GM18861 (cell line): ENCODE measurements at regions not wholly inside any gene's neighbourhood (a gene's known extent, or its start where the extent isn't known, plus 50 kb on each side); places are given as distances from the start of the nearest gene placed in this dataset.
"Not testable (repeated sequence)": the region's sequence is repeated elsewhere in the genome, so short reads cannot be mapped to it uniquely, and the experiment has no call there.

Experiments
- ATAC-seq: cut with Tn5 transposase; IDR thresholded peaks from one replicate; pipeline ENCODE4 v1.9.1; 2021; ENCODE audit not compliant: unreplicated experiment

- not testable (repeated sequence) for ATAC-seq
These were observed 2829.6 kb downstream of the RPIA start for GRCh38 chr2:91520972-91521535.

GRCh38 chr2:91521944-91522343, 2830.5 kb downstream of the RPIA start:
- ATAC-seq, result not testable (repeated sequence)

- ATAC-seq, result not testable (repeated sequence)
These were observed 2831.4 kb downstream of the RPIA start for GRCh38 chr2:91522877-91523276.

GRCh38 chr2:91523751-91524150, 2832.3 kb downstream of the RPIA start:
- not testable (repeated sequence) for ATAC-seq

GRCh38 chr2:91525587-91525986, 2834.1 kb downstream of the RPIA start:
- ATAC-seq, result not testable (repeated sequence)

GRCh38 chr2:91526083-91526482, 2834.6 kb downstream of the RPIA start:
- ATAC-seq, result not testable (repeated sequence)

GRCh38 chr2:91527056-91527455, 2835.6 kb downstream of the RPIA start:
- not testable (repeated sequence) for ATAC-seq

- ATAC-seq, result not testable (repeated sequence)
These were observed 2836.1 kb downstream of the RPIA start for GRCh38 chr2:91527491-91528031.

- not testable (repeated sequence) for ATAC-seq
These were observed 2836.9 kb downstream of the RPIA start for GRCh38 chr2:91528361-91528760.

- not testable (repeated sequence) for ATAC-seq
These were observed 2844.6 kb downstream of the RPIA start for GRCh38 chr2:91536109-91536508.

GRCh38 chr2:91536549-91537263, 2845.2 kb downstream of the RPIA start:
- ATAC-seq, result not testable (repeated sequence)

GRCh38 chr2:91549316-91549715, 2857.8 kb downstream of the RPIA start:
- ATAC-seq, result not testable (repeated sequence)

- ATAC-seq, result not testable (repeated sequence)
These were observed 2866.8 kb downstream of the RPIA start for GRCh38 chr2:91558234-91558633.

GRCh38 chr2:91559269-91559668, 2867.8 kb downstream of the RPIA start:
- ATAC-seq, result not testable (repeated sequence)

GRCh38 chr2:91559886-91560614, 2868.6 kb downstream of the RPIA start:
- not testable (repeated sequence) for ATAC-seq

GRCh38 chr2:91562184-91562583, 2870.7 kb downstream of the RPIA start:
- ATAC-seq, result not testable (repeated sequence)

- ATAC-seq, result not testable (repeated sequence)
These were observed 2873.2 kb downstream of the RPIA start for GRCh38 chr2:91564700-91565099.

- ATAC-seq, result not testable (repeated sequence)
These were observed 2874.4 kb downstream of the RPIA start for GRCh38 chr2:91565689-91566430.

- ATAC-seq, result not testable (repeated sequence)
These were observed 2875.1 kb downstream of the RPIA start for GRCh38 chr2:91566611-91567010.

- ATAC-seq, result not testable (repeated sequence)
These were observed 2876.3 kb downstream of the RPIA start for GRCh38 chr2:91567546-91568335.
